HG03520 (cell line): ENCODE measurements at regions not wholly inside any gene's neighbourhood (a gene's known extent, or its start where the extent isn't known, plus 50 kb on each side); places are given as distances from the start of the nearest gene placed in this dataset.

Experiments used
- ATAC-seq: cut with Tn5 transposase; IDR thresholded peaks from one replicate; pipeline ENCODE4 v1.9.1; 2021; ENCODE audit warnings: mild to moderate bottlenecking, moderate library complexity; ENCODE audit not compliant: unreplicated experiment

- ATAC-seq: no peak
Measured at GRCh38 chr9:29844251-29844650, 2271.0 kb upstream of the C9orf72 start.

GRCh38 chr9:29850664-29851063 lies 2277.4 kb upstream of the C9orf72 start:
- ATAC-seq: no peak

- no peak for ATAC-seq
Measured at GRCh38 chr9:29861803-29862202, 2288.5 kb upstream of the C9orf72 start.

- no peak for ATAC-seq
Measured at GRCh38 chr9:29865764-29866313, 2292.6 kb upstream of the C9orf72 start.

GRCh38 chr9:29866556-29866955 lies 2293.3 kb upstream of the C9orf72 start:
- ATAC-seq: no peak

GRCh38 chr9:29873579-29873978 lies 2300.3 kb upstream of the C9orf72 start:
- no peak for ATAC-seq

- ATAC-seq: no peak
Measured at GRCh38 chr9:29875547-29875946, 2302.3 kb upstream of the C9orf72 start.

- no peak for ATAC-seq
Measured at GRCh38 chr9:29882767-29883166, 2309.5 kb upstream of the C9orf72 start.

GRCh38 chr9:29906065-29906464 lies 2332.8 kb upstream of the C9orf72 start:
- ATAC-seq: no peak

GRCh38 chr9:29928072-29928471 lies 2354.8 kb upstream of the C9orf72 start:
- ATAC-seq: no peak

- ATAC-seq: no peak
Measured at GRCh38 chr9:29939559-29939958, 2366.3 kb upstream of the C9orf72 start.

- no peak for ATAC-seq
Measured at GRCh38 chr9:29945012-29945411, 2371.7 kb upstream of the C9orf72 start.

GRCh38 chr9:29958469-29958868 lies 2385.2 kb upstream of the C9orf72 start:
- ATAC-seq: no peak

GRCh38 chr9:29965834-29966233 lies 2392.6 kb upstream of the C9orf72 start:
- no peak for ATAC-seq

- ATAC-seq: no peak
Measured at GRCh38 chr9:29966247-29966646, 2393.0 kb upstream of the C9orf72 start.

- ATAC-seq: no peak
Measured at GRCh38 chr9:29968831-29969230, 2395.6 kb upstream of the C9orf72 start.

GRCh38 chr9:29969408-29969807 lies 2396.1 kb upstream of the C9orf72 start:
- no peak for ATAC-seq

GRCh38 chr9:29969856-29970647 lies 2396.8 kb upstream of the C9orf72 start:
- ATAC-seq: no peak

GRCh38 chr9:29974197-29974596 lies 2400.9 kb upstream of the C9orf72 start:
- no peak for ATAC-seq

- ATAC-seq: no peak
Measured at GRCh38 chr9:29976981-29977380, 2403.7 kb upstream of the C9orf72 start.

GRCh38 chr9:29981013-29981412 lies 2403.4 kb upstream of the ACO1 start:
- ATAC-seq: no peak

- ATAC-seq: no peak
Measured at GRCh38 chr9:29999645-30000044, 2384.8 kb upstream of the ACO1 start.

- ATAC-seq: no peak
Measured at GRCh38 chr9:30010691-30011090, 2373.8 kb upstream of the ACO1 start.
